H1 (cell line): ENCODE measurements at regions not wholly inside any gene's neighbourhood (a gene's known extent, or its start where the extent isn't known, plus 50 kb on each side); places are given as distances from the start of the nearest gene placed in this dataset.

ENCODE experiments used
- CBX5 ChIP-seq: fragments of 300-800, 300-1000 bp; sonication (generic); IDR thresholded peaks from 2 replicates; pipeline ENCODE4 v1.7.1; 2016; ENCODE audit warnings: antibody characterized with exemption, low read length, low read depth
- CTCF ChIP-seq, 3 experiments: IDR thresholded peaks; 1 replicate in 2 of 3; 2 replicates in 1 of 3; pipeline versions ENCODE4 v1.5.1 to v1.6.1; 2011; ENCODE audit warnings: low read length in 3 of 3, mild to moderate bottlenecking in 3 of 3, inconsistent platforms in 2 of 3, low read depth in 1 of 3, moderate library complexity in 1 of 3; ENCODE audit not compliant: insufficient read depth in 1 of 3; ENCODE audit errors: control extremely low read depth in 1 of 3
- EZH2 ChIP-seq: fragments of 200-600 bp; sonication (generic); IDR thresholded peaks from 2 replicates; pipeline ENCODE4 v1.7.1; 2012; ENCODE audit warnings: low read depth, mild to moderate bottlenecking, moderate library complexity, low read length, inconsistent platforms; ENCODE audit not compliant: severe bottlenecking
- GTF2F1 ChIP-seq: IDR thresholded peaks from 2 replicates; pipeline ENCODE4 v1.6.1; 2012; ENCODE audit warnings: low read depth, low read length, improper control_type of control experiment, borderline replicate concordance
- PHF8 ChIP-seq: fragments of 200-600 bp; sonication (generic); conservative IDR thresholded peaks from 2 replicates; pipeline ENCODE4 v1.7.1; 2012; ENCODE audit warnings: low read depth, mild to moderate bottlenecking, inconsistent platforms, low read length, moderate library complexity
- POLR2A ChIP-seq, 2 experiments: IDR thresholded peaks; 1 replicate in 1 of 2; 2 replicates in 1 of 2; pipeline ENCODE4 v1.6.1; 2011; ENCODE audit warnings: low read depth in 2 of 2, low read length in 2 of 2, mild to moderate bottlenecking in 2 of 2; ENCODE audit errors: control extremely low read depth in 1 of 2
- POLR2AphosphoS5 ChIP-seq: IDR thresholded peaks from 2 replicates; pipeline ENCODE4 v1.6.1; 2011; ENCODE audit warnings: low read depth, low read length
- SIN3A ChIP-seq, 2 experiments: IDR thresholded peaks in 1 of 2; conservative IDR thresholded peaks in 1 of 2; 2 replicates each; pipeline ENCODE4 v1.6.1; 2011 to 2012; ENCODE audit warnings: low read length in 2 of 2, improper control_type of control experiment in 1 of 2, low read depth in 1 of 2, mild to moderate bottlenecking in 1 of 2
- SP1 ChIP-seq: IDR thresholded peaks from 2 replicates; pipeline ENCODE4 v1.6.1; 2011; ENCODE audit warnings: low read depth, low read length

- no peak for TF ChIP-seq GTF2F1
- TF ChIP-seq SP1 = no peak
- no peak for TF ChIP-seq POLR2A (IDR thresholded peaks at IDR 0.05; ENCODE audit: control extremely low read depth in 1 of 2, low read depth in 2 of 2, low read length in 2 of 2)
- no peak for TF ChIP-seq POLR2AphosphoS5
- no peak for TF ChIP-seq SIN3A (conservative IDR thresholded peaks at IDR 0.05 in 1 of 2, IDR thresholded peaks at IDR 0.05 in 1 of 2; ENCODE audit: low read depth in 1 of 2, low read length in 2 of 2)
- TF ChIP-seq CTCF (IDR thresholded peaks at IDR 0.05; ENCODE audit: control extremely low read depth in 1 of 3, insufficient read depth in 1 of 3, low read depth in 1 of 3, low read length in 3 of 3) = no peak
- TF ChIP-seq EZH2 = no peak
- TF ChIP-seq PHF8 = no peak
- TF ChIP-seq CBX5 = no peak
These were observed 413.1 kb upstream of the KIF2B start for GRCh38 chr17:53409588-53409987.
